HepG2 (cell line): ENCODE measurements at regions not wholly inside any gene's neighbourhood (a gene's known extent, or its start where the extent isn't known, plus 50 kb on each side); places are given as distances from the start of the nearest gene placed in this dataset.

Experiments
- ATAC-seq: fragments of 200-7000 bp; cut with Tn5 transposase; 3 replicates; pipeline ENCODE4 v1.9.1; 2020; ENCODE audit warnings: mild to moderate bottlenecking, moderate library complexity
- BruUV-seq: library from RNA; stranded (reverse); fragments of 400-500 nt; replicated peaks from 2 replicates; lab custom pipeline; 2021; lab: Mats Ljungman, UMichigan
- CTCF ChIA-PET: fragments of 300-600 bp; formaldehyde crosslinking; extraction: SDS; loops from one replicate; lab custom pipeline; 2021; ENCODE audit warnings: low total read pairs, inconsistent platforms, low intra/inter-chr PET ratio; lab: Yijun Ruan, JAX
- POLR2A ChIA-PET: fragments of 350-600 bp; sonication (Branson Sonifier 250); formaldehyde crosslinking; loops from one replicate; lab custom pipeline; 2020; ENCODE audit warnings: antibody characterized with exemption, inconsistent platforms; lab: Yijun Ruan, JAX
- DNase-seq: peaks from one replicate; pipeline ENCODE4 v3.0.0-alpha.2; 2015; ENCODE audit warnings: low spot score
- FAIRE-seq: peaks from 3 replicates; lab custom pipeline; 2011; peaks lifted over from hg19 to GRCh38; lab: Jason Lieb, UNC
- H2AFZ ChIP-seq: one replicate; pipeline ENCODE4 v1.6.1; 2011; ENCODE audit warnings: low read length, inconsistent platforms
- H3K27ac ChIP-seq: fragments of 300-600 bp; 3 replicates; pipeline ENCODE4 v1.8.0; 2011; ENCODE audit warnings: mixed run types, mild to moderate bottlenecking, mixed read lengths, low read length, inconsistent platforms; ENCODE audit not compliant: insufficient read depth; ENCODE audit errors: extremely low read length
- H3K27me3 ChIP-seq, 2 experiments: fragments of 200-600 bp in 1 of 2; 2 replicates in 1 of 2; 3 replicates in 1 of 2; pipeline versions ENCODE4 v1.6.0 to v1.8.0; 2011; ENCODE audit warnings: low read length in 2 of 2, mild to moderate bottlenecking in 2 of 2, moderate library complexity in 2 of 2, inconsistent platforms in 1 of 2; ENCODE audit not compliant: insufficient read depth in 2 of 2, control insufficient read depth in 1 of 2
- H3K36me3 ChIP-seq, 2 experiments: fragments of 200-600 bp in 1 of 2; replicated peaks in 1 of 2; 2 replicates in 1 of 2; 3 replicates in 1 of 2; pipeline versions ENCODE4 v1.5.1 to v1.8.0; 2011; ENCODE audit warnings: low read length in 2 of 2, inconsistent platforms in 1 of 2; ENCODE audit not compliant: insufficient read depth in 2 of 2, control insufficient read depth in 1 of 2
- H3K4me1 ChIP-seq: 2 replicates; pipeline ENCODE4 v1.5.1; 2012; ENCODE audit warnings: low read length, inconsistent platforms; ENCODE audit not compliant: insufficient read depth
- H3K4me2 ChIP-seq: 2 replicates; pipeline ENCODE4 v1.6.0; 2011; ENCODE audit warnings: low read depth, low read length, inconsistent platforms
- H3K4me3 ChIP-seq, 3 experiments: fragments of 200-600 bp in 1 of 3; sonication (generic), shearing (Covaris generic) in 1 of 3; replicated peaks in 1 of 3; 2 replicates each; pipeline ENCODE4 v1.5.1; 2011 to 2016; ENCODE audit warnings: low read length in 3 of 3, inconsistent platforms in 2 of 3, low read depth in 2 of 3, mild to moderate bottlenecking in 2 of 3, control low read depth in 1 of 3, mixed read lengths in 1 of 3; ENCODE audit not compliant: insufficient read depth in 1 of 3
- H3K79me2 ChIP-seq: one replicate; pipeline ENCODE4 v1.6.1; 2011; ENCODE audit warnings: low read length, inconsistent platforms; ENCODE audit not compliant: insufficient read depth
- H3K9ac ChIP-seq: 2 replicates; pipeline ENCODE4 v1.6.0; 2011; ENCODE audit warnings: mild to moderate bottlenecking, low read depth, low read length, inconsistent platforms; ENCODE audit not compliant: insufficient read depth
- H3K9me3 ChIP-seq: 2 replicates; pipeline ENCODE4 v1.5.1; 2012; ENCODE audit warnings: mild to moderate bottlenecking, low read length
- H4K20me1 ChIP-seq: 2 replicates; pipeline ENCODE4 v1.6.0; 2011; ENCODE audit warnings: inconsistent platforms, mild to moderate bottlenecking, low read length, moderate library complexity; ENCODE audit not compliant: insufficient read depth
- ATF7 ChIP-seq, 2 experiments: fragments of 450-650 bp in 1 of 2; sonication (generic) in 1 of 2; formaldehyde crosslinking in 1 of 2; IDR thresholded peaks; 2 replicates each; pipeline versions ENCODE4 v1.4.0 to v1.6.1; 2016 to 2020; ENCODE audit warnings: antibody characterized with exemption in 1 of 2, mild to moderate bottlenecking in 1 of 2, missing genetic modification reagents in 1 of 2
- CCAR2 ChIP-seq: fragments of 200-400 bp; formaldehyde crosslinking; optimal IDR thresholded peaks from 2 replicates; pipeline ENCODE3; 2018; ENCODE audit warnings: low read depth, mild to moderate bottlenecking, low read length, moderate library complexity
- CREB1 ChIP-seq, 2 experiments: fragments of 450-650 bp in 1 of 2; IDR thresholded peaks; 2 replicates each; pipeline ENCODE4 v1.6.1; 2016 to 2017; ENCODE audit warnings: control low read depth in 1 of 2, mild to moderate bottlenecking in 1 of 2, missing compliant biosample characterization in 1 of 2, missing genetic modification characterization in 1 of 2
- GFI1 ChIP-seq: sonication (generic); formaldehyde crosslinking; IDR thresholded peaks from 2 replicates; pipeline ENCODE4 v1.5.0; 2020; ENCODE audit warnings: missing genetic modification reagents, mild to moderate bottlenecking, borderline replicate concordance
- MXD4 ChIP-seq: IDR thresholded peaks from 2 replicates; pipeline ENCODE4 v1.6.1; 2016; ENCODE audit warnings: mild to moderate bottlenecking, missing biosample characterization, missing genetic modification reagents
- ZMAT5 ChIP-seq: sonication (generic); formaldehyde crosslinking; IDR thresholded peaks from 2 replicates; pipeline ENCODE4 v1.5.0; 2020; ENCODE audit warnings: mild to moderate bottlenecking, low read depth, missing genetic modification reagents, borderline replicate concordance
- ZNF280D ChIP-seq: sonication (generic); formaldehyde crosslinking; IDR thresholded peaks from 2 replicates; pipeline ENCODE4 v1.5.1; 2020; ENCODE audit warnings: mild to moderate bottlenecking, missing genetic modification reagents
- WGBS: methylation state at CpG from one replicate; pipeline ENCODE4 v1.1.6; 2017; ENCODE audit warnings: low lambda C conversion rate; 5-methylcytosine and 5-hydroxymethylcytosine counted together
- in situ Hi-C: cut with HindIII; loops from 2 replicates; pipeline ENCODE4 v1.10.0; 2017; ENCODE audit warnings: low pct_unique_long_range_greater_than_20kb; ENCODE audit not compliant: extremely low pct_ligation_motif_present
- intact Hi-C: fragments of 100-400 bp; cut with micrococcal nuclease; formaldehyde crosslinking; loops from one replicate; pipeline ENCODE4 v1.10.0; 2022; ENCODE audit not compliant: unreplicated experiment

GRCh38 chr1:2874207-2874606, 72.7 kb upstream of the TTC34 start (continued):
- no peak for TF ChIP-seq ZNF280D (CRISPR knock-in tag)
- no peak for TF ChIP-seq CCAR2
- no peak for TF ChIP-seq MXD4 (CRISPR knock-in tag)
- TF ChIP-seq GFI1 (CRISPR knock-in tag): no peak

GRCh38 chr1:2874607-2875480, 73.4 kb upstream of the TTC34 start:
- Histone ChIP-seq H3K27ac (no peak overlapping the region), H3K79me2 (no peaks in the 10 kb centered on the region), H4K20me1 (0 out of 2 replicates have a peak, but pooled peaks cover 4% of the 10 kb centered on the region), H3K9me3 (peaks cover 10% of the 10 kb centered on the region), H2AFZ (no peak overlapping the region), H3K4me1 (no peaks in the 10 kb centered on the region), H3K36me3 (no peaks in the 10 kb centered on the region), H3K27me3 (peaks cover 31 to 64% of the 10 kb centered on the region in 2 experiments), H3K4me3 (no peak overlapping the region), H3K9ac (no peak overlapping the region), H3K4me2 (no peak overlapping the region)
- DNase-seq (no peak), ATAC-seq (no peak), FAIRE-seq (no peak)
- intact Hi-C loops (loop anchor here (10.0 kb wide), 1 partner anchor 550 kb away; no protein-coding TSS in a partner anchor), in situ Hi-C loops (no loop called here)
- ChIA-PET POLR2A (no interaction called here), CTCF (no interaction called here)
- TF ChIP-seq ZMAT5 (CRISPR knock-in tag) (no peak), CREB1 (IDR thresholded peaks at IDR 0.05) (peak; percentile 90), CREB1 (CRISPR knock-in tag; IDR thresholded peaks at IDR 0.05) (no peak), ATF7 (IDR thresholded peaks at IDR 0.05) (peak; percentile 94), ATF7 (CRISPR knock-in tag; IDR thresholded peaks at IDR 0.05) (no peak)
- 13% methylated on average over 9 of the region's 30 CpGs for WGBS
- BruUV-seq: no TSS peak
